SK-N-MC (cell line): ENCODE measurements at regions not wholly inside any gene's neighbourhood (a gene's known extent, or its start where the extent isn't known, plus 50 kb on each side); places are given as distances from the start of the nearest gene placed in this dataset.

Experiments
- EZH2 ChIP-seq: fragments of 200-600 bp; sonication (generic); IDR thresholded peaks from one replicate; pipeline ENCODE4 v1.6.1; 2017; ENCODE audit warnings: antibody characterized with exemption
- FOXP2 ChIP-seq: optimal IDR thresholded peaks from 2 replicates; pipeline ENCODE3; 2011; ENCODE audit warnings: mild to moderate bottlenecking, moderate library complexity; ENCODE audit not compliant: insufficient read depth; ENCODE audit errors: extremely low read length, control extremely low read depth
- POLR2AphosphoS5 ChIP-seq: IDR thresholded peaks from 2 replicates; pipeline ENCODE4 v1.6.1; 2012; ENCODE audit warnings: mild to moderate bottlenecking, low read depth, low read length, borderline replicate concordance

GRCh38 chr4:116092961-116093360 is 979.5 kb upstream of the NDST4 start:
- TF ChIP-seq EZH2, result no peak
- TF ChIP-seq POLR2AphosphoS5, result no peak
- TF ChIP-seq FOXP2, result no peak
